OCI-LY7 (cell line): ENCODE measurements at regions not wholly inside any gene's neighbourhood (a gene's known extent, or its start where the extent isn't known, plus 50 kb on each side); places are given as distances from the start of the nearest gene placed in this dataset.

Source experiments
- BruUV-seq: library from RNA; stranded (reverse); fragments of 400-500 nt; replicated peaks from 2 replicates; lab custom pipeline; 2021; lab: Mats Ljungman, UMichigan
- CTCF ChIA-PET: fragments of 300-600 bp; sonication (Branson Sonifier 250); formaldehyde crosslinking; loops from one replicate; lab custom pipeline; 2022; ENCODE audit warnings: antibody characterized with exemption; ENCODE audit not compliant: unreplicated experiment; lab: Charles Lee
- POLR2A ChIA-PET: fragments of 300-600 bp; sonication (Branson Sonifier 250); formaldehyde crosslinking; loops from one replicate; lab custom pipeline; 2022; ENCODE audit warnings: antibody characterized with exemption; lab: Charles Lee
- DNase-seq: peaks from one replicate; pipeline ENCODE4 v3.0.0-alpha.2; 2015; ENCODE audit warnings: low spot score
- H2AFZ ChIP-seq: fragments of 200-600 bp; sonication (generic), shearing (Covaris generic); 2 replicates; pipeline ENCODE4 v1.6.1; 2014; ENCODE audit warnings: mild to moderate bottlenecking, antibody characterized with exemption, low read length, moderate library complexity
- H3K27ac ChIP-seq: fragments of 200-600 bp; sonication (generic); 2 replicates; pipeline ENCODE4 v1.5.1; 2014; ENCODE audit warnings: mixed run types, low read depth, mild to moderate bottlenecking, moderate library complexity, low read length, inconsistent platforms; ENCODE audit not compliant: poor library complexity, severe bottlenecking
- H3K36me3 ChIP-seq: fragments of 200-600 bp; sonication (generic); 2 replicates; pipeline ENCODE4 v1.6.1; 2014; ENCODE audit warnings: mild to moderate bottlenecking, antibody characterized with exemption, low read length, moderate library complexity, mixed read lengths; ENCODE audit not compliant: insufficient read depth
- H3K4me1 ChIP-seq: fragments of 200-600 bp; sonication (generic); 2 replicates; pipeline ENCODE4 v1.5.1; 2014; ENCODE audit warnings: mild to moderate bottlenecking, low read length; ENCODE audit not compliant: insufficient read depth, poor library complexity, severe bottlenecking
- H3K4me2 ChIP-seq: fragments of 200-600 bp; sonication (generic); 2 replicates; pipeline ENCODE4 v1.6.1; 2014; ENCODE audit warnings: mild to moderate bottlenecking, low read length
- H3K4me3 ChIP-seq: fragments of 200-600 bp; sonication (generic); 2 replicates; pipeline ENCODE4 v1.5.1; 2014; ENCODE audit warnings: mild to moderate bottlenecking, low read depth, low read length; ENCODE audit not compliant: poor library complexity, severe bottlenecking
- H3K79me2 ChIP-seq: fragments of 200-600 bp; sonication (generic); 2 replicates; pipeline ENCODE4 v1.6.1; 2016; ENCODE audit warnings: low read depth, mild to moderate bottlenecking, low read length, moderate library complexity, mixed read lengths; ENCODE audit not compliant: insufficient read depth
- H3K9me2 ChIP-seq: fragments of 200-600 bp; sonication (generic); 2 replicates; pipeline ENCODE4 v1.6.1; 2016; ENCODE audit warnings: mild to moderate bottlenecking, low read length, mixed read lengths; ENCODE audit not compliant: insufficient read depth
- H3K9me3 ChIP-seq: fragments of 200-600 bp; sonication (generic); 2 replicates; pipeline ENCODE4 v1.6.1; 2014; ENCODE audit warnings: mild to moderate bottlenecking, mixed run types, low read length, mixed read lengths
- H4K20me1 ChIP-seq: fragments of 200-600 bp; sonication (generic); 2 replicates; pipeline ENCODE4 v1.6.1; 2014; ENCODE audit warnings: mild to moderate bottlenecking, antibody characterized with exemption, low read length, moderate library complexity, mixed read lengths; ENCODE audit not compliant: insufficient read depth
- EZH2phosphoT487 ChIP-seq: fragments of 200-600 bp; sonication (generic); IDR thresholded peaks from 2 replicates; pipeline ENCODE4 v1.6.1; 2018; ENCODE audit warnings: low read depth, borderline replicate concordance, mild to moderate bottlenecking, mixed run types, antibody characterized with exemption, low read length, moderate library complexity, mixed read lengths
- intact Hi-C: fragments of 100-400 bp; cut with micrococcal nuclease; formaldehyde crosslinking; loops from one replicate; pipeline ENCODE4 v1.10.0; 2022; ENCODE audit not compliant: unreplicated experiment
- TF ChIP-seq, protein P1 (sequence below): fragments of 200-600 bp; sonication (generic); conservative IDR thresholded peaks from 2 replicates; pipeline ENCODE4 v1.5.1; 2014; ENCODE audit warnings: mild to moderate bottlenecking, antibody characterized with exemption, low read length, moderate library complexity, mixed read lengths

DNA sequence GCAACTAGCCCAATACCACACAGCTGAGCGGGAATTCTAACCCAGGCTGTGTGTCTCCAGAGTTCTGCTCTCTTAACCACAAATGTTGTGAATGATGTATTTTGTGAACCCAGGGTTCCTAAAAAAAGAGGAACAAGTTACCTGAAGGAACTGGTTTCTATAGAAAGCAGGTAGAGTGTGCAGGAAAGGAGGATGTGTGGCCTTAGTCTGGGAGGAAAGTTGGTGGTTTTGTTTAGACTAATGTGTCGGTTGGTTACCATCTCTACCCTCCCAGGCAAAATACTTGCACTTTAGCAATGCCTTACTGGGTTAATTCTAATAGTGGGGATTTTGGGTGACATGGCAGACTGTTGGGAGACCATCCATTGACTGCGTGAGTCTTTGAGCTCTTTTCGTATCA, 143.3 kb downstream of the SCP2D1 start:
- no peak for TF ChIP-seq EZH2phosphoT487
- TF ChIP-seq, protein P1, sequence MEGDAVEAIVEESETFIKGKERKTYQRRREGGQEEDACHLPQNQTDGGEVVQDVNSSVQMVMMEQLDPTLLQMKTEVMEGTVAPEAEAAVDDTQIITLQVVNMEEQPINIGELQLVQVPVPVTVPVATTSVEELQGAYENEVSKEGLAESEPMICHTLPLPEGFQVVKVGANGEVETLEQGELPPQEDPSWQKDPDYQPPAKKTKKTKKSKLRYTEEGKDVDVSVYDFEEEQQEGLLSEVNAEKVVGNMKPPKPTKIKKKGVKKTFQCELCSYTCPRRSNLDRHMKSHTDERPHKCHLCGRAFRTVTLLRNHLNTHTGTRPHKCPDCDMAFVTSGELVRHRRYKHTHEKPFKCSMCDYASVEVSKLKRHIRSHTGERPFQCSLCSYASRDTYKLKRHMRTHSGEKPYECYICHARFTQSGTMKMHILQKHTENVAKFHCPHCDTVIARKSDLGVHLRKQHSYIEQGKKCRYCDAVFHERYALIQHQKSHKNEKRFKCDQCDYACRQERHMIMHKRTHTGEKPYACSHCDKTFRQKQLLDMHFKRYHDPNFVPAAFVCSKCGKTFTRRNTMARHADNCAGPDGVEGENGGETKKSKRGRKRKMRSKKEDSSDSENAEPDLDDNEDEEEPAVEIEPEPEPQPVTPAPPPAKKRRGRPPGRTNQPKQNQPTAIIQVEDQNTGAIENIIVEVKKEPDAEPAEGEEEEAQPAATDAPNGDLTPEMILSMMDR = no peak
- H3K4me1 ChIP-seq = no peaks in the 10 kb centered on the region
- no peak overlapping the region for H3K4me3 ChIP-seq
- no peak overlapping the region for H3K27ac ChIP-seq
- BruUV-seq = no TSS peak
- H3K4me2 ChIP-seq = no peak overlapping the region
- no peaks in the 10 kb centered on the region for H3K9me3 ChIP-seq
- intact Hi-C loops = no loop called here
- no peaks in the 10 kb centered on the region for H3K36me3 ChIP-seq
- ChIA-PET CTCF (no interaction called here), POLR2A (interaction anchor here (0.6 kb wide), 1 partner anchor 246 kb away, joined by 3 read pairs; no protein-coding TSS in a partner anchor)
- no peaks in the 10 kb centered on the region for H4K20me1 ChIP-seq
- no peak overlapping the region for H2AFZ ChIP-seq
- DNase-seq = no peak
- no peaks in the 10 kb centered on the region for H3K79me2 ChIP-seq
- no peaks in the 10 kb centered on the region for H3K9me2 ChIP-seq

DNA sequence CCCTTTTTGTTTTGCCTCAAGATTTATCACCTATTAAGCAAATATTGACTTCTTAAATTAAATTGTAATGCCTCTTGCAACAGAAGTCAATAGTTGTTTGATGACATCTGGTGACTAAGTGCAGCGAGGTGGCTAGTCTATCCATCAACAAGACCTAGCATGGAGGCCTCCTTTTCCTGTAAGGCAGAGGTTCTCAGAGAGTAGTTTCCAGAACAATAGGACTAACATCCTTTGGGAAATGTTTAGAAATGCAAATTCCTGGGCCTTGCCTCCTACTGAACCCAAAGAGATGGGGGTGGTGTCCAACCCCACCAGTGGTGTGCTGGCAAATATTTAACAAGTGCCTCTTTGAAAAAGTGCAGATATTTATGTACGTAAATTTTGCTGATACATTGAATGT, 143.7 kb downstream of the SCP2D1 start:
- Histone ChIP-seq H3K36me3 (no peaks in the 10 kb centered on the region), H4K20me1 (no peaks in the 10 kb centered on the region), H3K4me1 (no peaks in the 10 kb centered on the region), H3K9me2 (no peaks in the 10 kb centered on the region), H3K9me3 (no peaks in the 10 kb centered on the region), H3K4me2 (no peak overlapping the region), H2AFZ (no peak overlapping the region), H3K4me3 (no peak overlapping the region), H3K79me2 (no peaks in the 10 kb centered on the region), H3K27ac (no peak overlapping the region)
- TF ChIP-seq, protein P1 = no peak
- no peak for TF ChIP-seq EZH2phosphoT487
- BruUV-seq = no TSS peak
- intact Hi-C loops = no loop called here
- DNase-seq = no peak
- ChIA-PET POLR2A (interaction anchor here (0.6 to 0.8 kb wide), 2 partner anchors 14 to 246 kb away, joined by 3 read pairs; no protein-coding TSS in a partner anchor), CTCF (no interaction called here)

DNA sequence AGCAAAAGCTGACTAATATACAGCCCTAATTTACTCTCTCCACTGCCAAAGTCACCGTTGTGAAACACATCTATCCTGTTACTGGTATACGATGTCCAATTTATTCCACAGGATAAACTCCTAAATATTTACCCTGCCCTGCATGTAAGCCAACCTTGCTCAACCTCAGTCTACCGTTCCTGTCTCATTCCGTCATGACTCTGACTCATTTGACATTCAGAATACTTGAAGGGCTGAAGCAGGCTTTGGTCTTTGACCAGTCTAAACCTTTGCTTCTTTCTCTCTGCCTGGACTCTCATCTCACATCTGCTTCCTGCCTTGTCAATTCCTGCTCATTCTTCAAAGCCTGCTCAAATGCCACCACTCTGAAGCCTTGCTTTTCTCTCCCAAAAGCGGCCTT, 157.5 kb downstream of the SCP2D1 start:
- Histone ChIP-seq H3K4me3 (no peak overlapping the region), H3K27ac (no peak overlapping the region), H3K4me1 (no peaks in the 10 kb centered on the region), H3K9me3 (no peaks in the 10 kb centered on the region), H4K20me1 (no peaks in the 10 kb centered on the region), H3K4me2 (no peak overlapping the region), H2AFZ (no peak overlapping the region), H3K79me2 (no peaks in the 10 kb centered on the region), H3K36me3 (no peaks in the 10 kb centered on the region), H3K9me2 (no peaks in the 10 kb centered on the region)
- BruUV-seq = no TSS peak
- intact Hi-C loops = no loop called here
- POLR2A ChIA-PET = no interaction called here
- no peak for DNase-seq
- TF ChIP-seq EZH2phosphoT487 = no peak
- TF ChIP-seq, protein P1 = no peak
- CTCF ChIA-PET = no interaction called here
